RPMI7951 (cell line): ENCODE measurements at regions not wholly inside any gene's neighbourhood (a gene's known extent, or its start where the extent isn't known, plus 50 kb on each side); places are given as distances from the start of the nearest gene placed in this dataset.
"Not testable (repeated sequence)": the region's sequence is repeated elsewhere in the genome, so short reads cannot be mapped to it uniquely, and the experiment has no call there.

Source experiments
- DNase-seq: peaks from one replicate; pipeline ENCODE4 v3.0.0-alpha.2; 2012; ENCODE audit warnings: low read depth

- peak; percentile 10 for DNase-seq
Observed at GRCh38 chr18:1412655-1413322, 508.1 kb downstream of the ADCYAP1 start.

- DNase-seq = no peak
Observed at GRCh38 chr18:1413323-1413675, 508.6 kb downstream of the ADCYAP1 start.

- no peak for DNase-seq
Observed at GRCh38 chr18:1416074-1416473, 511.4 kb downstream of the ADCYAP1 start.

GRCh38 chr18:1421502-1421901, 516.8 kb downstream of the ADCYAP1 start:
- no peak for DNase-seq

GRCh38 chr18:1422634-1423033, 518.0 kb downstream of the ADCYAP1 start:
- no peak for DNase-seq

- no peak for DNase-seq
Observed at GRCh38 chr18:1425679-1426078, 521.0 kb downstream of the ADCYAP1 start.

GRCh38 chr18:1435487-1435886, 530.8 kb downstream of the ADCYAP1 start:
- DNase-seq = no peak

- DNase-seq = no peak
Observed at GRCh38 chr18:1436199-1436598, 531.5 kb downstream of the ADCYAP1 start.

GRCh38 chr18:1438458-1438910, 533.8 kb downstream of the ADCYAP1 start:
- DNase-seq = peak; percentile 29

- no peak for DNase-seq
Observed at GRCh38 chr18:1438967-1439366, 534.3 kb downstream of the ADCYAP1 start.

- DNase-seq = not testable (repeated sequence)
Observed at GRCh38 chr18:1444062-1444461, 539.4 kb downstream of the ADCYAP1 start.

- DNase-seq = no peak
Observed at GRCh38 chr18:1446765-1447164, 542.1 kb downstream of the ADCYAP1 start.

- DNase-seq = no peak
Observed at GRCh38 chr18:1452821-1453220, 548.1 kb downstream of the ADCYAP1 start.

- DNase-seq = no peak
Observed at GRCh38 chr18:1455605-1456004, 550.9 kb downstream of the ADCYAP1 start.

- no peak for DNase-seq
Observed at GRCh38 chr18:1458547-1458946, 553.9 kb downstream of the ADCYAP1 start.

- DNase-seq = no peak
Observed at GRCh38 chr18:1463981-1464380, 559.3 kb downstream of the ADCYAP1 start.

- DNase-seq = no peak
Observed at GRCh38 chr18:1464444-1465217, 560.0 kb downstream of the ADCYAP1 start.

GRCh38 chr18:1466035-1466434, 561.4 kb downstream of the ADCYAP1 start:
- DNase-seq = no peak

- no peak for DNase-seq
Observed at GRCh38 chr18:1467461-1467964, 562.8 kb downstream of the ADCYAP1 start.

- DNase-seq = no peak
Observed at GRCh38 chr18:1468550-1468949, 563.9 kb downstream of the ADCYAP1 start.

- DNase-seq = no peak
Observed at GRCh38 chr18:1475867-1476266, 571.2 kb downstream of the ADCYAP1 start.

- DNase-seq = no peak
Observed at GRCh38 chr18:1480309-1480708, 575.6 kb downstream of the ADCYAP1 start.

- no peak for DNase-seq
Observed at GRCh38 chr18:1481577-1481976, 576.9 kb downstream of the ADCYAP1 start.
